ENCODE measurements at regions not wholly inside any gene's neighbourhood (a gene's known extent, or its start where the extent isn't known, plus 50 kb on each side); places are given as distances from the start of the nearest gene placed in this dataset.

GRCh38 chr10:110368556-110368955, 63.8 kb upstream of the SMNDC1 start:
- TF ChIP-seq CTCF (conservative IDR thresholded peaks at IDR 0.05) = no peak
- TF ChIP-seq ZFX (IDR thresholded peaks at IDR 0.05) = no peak
